Fibroblast of peridontal ligament (primary cell): ENCODE measurements at regions not wholly inside any gene's neighbourhood (a gene's known extent, or its start where the extent isn't known, plus 50 kb on each side); places are given as distances from the start of the nearest gene placed in this dataset.
"Not testable (repeated sequence)": the region's sequence is repeated elsewhere in the genome, so short reads cannot be mapped to it uniquely, and the experiment has no call there.

Experiments used
- DNase-seq: peaks from one replicate; pipeline ENCODE4 v3.0.0-alpha.2; 2010; ENCODE audit errors: extremely low read depth

DNA sequence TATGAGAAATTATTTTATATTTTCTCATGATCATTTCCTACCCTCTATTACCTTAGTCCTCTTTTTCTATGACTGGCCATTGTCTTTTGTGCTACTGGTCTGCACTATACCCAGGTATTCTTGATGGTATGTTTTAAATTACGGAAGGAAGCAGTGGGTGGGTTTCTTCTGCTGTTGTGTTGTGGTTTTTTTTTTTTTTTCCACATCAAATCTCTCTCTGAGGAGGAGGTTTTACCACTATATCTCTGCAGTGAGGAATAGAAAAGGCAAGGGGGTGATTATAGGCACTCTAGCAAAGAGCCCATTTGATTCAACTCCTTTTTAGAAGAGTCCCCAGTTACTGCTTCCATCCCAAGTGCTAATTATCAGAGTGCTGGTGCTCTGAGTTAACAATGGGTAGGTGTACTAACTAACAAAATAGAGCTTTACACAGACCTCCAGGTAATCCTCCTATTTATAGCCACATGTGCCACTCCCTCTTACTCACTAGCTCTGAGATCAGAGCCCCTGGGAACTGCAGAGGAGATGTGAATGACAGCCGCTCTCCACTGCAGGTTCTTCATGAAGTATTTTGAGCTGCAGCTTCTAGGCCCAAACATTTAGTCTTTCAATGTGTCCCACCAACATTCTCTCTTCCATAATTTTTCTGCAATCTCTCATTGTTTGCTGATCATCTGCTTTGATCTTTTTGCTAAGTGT is 301.6 kb upstream of the GULP1 start:
- no peak for DNase-seq

DNA sequence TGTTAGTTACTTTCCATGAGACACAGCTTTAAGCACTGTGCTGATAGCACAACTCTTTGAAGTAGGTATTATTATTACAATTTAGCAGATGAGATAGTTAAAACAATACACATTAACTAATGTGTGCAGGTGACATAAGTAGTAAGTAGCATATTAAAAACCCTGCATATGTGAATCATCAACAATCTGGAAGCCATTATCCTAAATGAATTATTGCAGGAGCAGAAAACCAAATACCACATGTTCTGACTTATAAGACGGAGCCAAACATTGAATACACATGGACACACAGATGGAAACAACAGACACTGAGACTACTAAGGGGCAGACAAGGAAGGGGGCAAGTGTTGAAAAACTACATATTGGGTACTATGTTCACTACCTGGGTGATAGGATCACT is 300.3 kb upstream of the GULP1 start:
- peak; percentile 68 for DNase-seq

GRCh38 chr2:187994464-187995331 is 297.0 kb upstream of the GULP1 start:
- DNase-seq = peak; percentile 38

GRCh38 chr2:187995556-187995955 is 296.1 kb upstream of the GULP1 start:
- no peak for DNase-seq

GRCh38 chr2:187996630-187997029 is 295.0 kb upstream of the GULP1 start:
- DNase-seq = no peak

DNA sequence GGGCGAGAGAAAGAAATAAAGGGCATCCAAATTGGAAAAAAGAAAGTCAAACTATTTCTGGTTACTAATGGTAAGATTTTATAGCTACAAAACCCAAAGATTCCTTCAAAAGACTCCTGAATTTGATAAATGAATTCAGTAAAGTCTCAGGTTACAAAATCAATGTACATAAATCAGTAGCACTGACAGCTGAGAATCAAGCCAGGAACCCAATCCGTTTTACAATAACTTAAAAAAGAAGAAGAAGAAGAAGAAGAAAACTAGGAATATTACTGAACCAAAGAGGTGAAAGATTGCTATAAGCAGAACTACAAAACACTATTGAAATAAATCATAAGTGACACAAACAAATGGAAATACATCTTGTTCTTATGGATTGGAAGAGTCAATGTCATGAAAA is 291.5 kb upstream of the GULP1 start:
- no peak for DNase-seq

- no peak for DNase-seq
These were observed 287.9 kb upstream of the GULP1 start for GRCh38 chr2:188003800-188004199.

GRCh38 chr2:188013767-188014166 is 277.9 kb upstream of the GULP1 start:
- DNase-seq = no peak

DNA sequence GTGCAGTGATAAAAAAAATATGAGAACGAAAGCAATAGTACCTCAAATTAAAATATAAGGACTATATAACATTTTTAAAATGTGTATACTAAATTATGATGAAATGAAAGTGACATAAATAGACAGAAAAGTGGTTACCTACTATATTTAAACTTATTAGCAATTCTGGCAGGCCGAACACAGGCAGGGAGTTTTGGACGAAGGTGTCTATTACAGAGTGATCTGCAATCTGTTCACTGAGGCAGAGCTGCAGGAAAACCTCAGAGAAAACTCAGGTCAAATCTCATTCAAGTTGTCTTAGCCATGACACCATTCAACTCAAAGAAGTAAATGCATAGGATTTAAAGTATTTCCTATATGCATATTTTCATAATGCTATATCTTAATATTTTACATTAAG is 274.8 kb upstream of the GULP1 start:
- DNase-seq = no peak

DNA sequence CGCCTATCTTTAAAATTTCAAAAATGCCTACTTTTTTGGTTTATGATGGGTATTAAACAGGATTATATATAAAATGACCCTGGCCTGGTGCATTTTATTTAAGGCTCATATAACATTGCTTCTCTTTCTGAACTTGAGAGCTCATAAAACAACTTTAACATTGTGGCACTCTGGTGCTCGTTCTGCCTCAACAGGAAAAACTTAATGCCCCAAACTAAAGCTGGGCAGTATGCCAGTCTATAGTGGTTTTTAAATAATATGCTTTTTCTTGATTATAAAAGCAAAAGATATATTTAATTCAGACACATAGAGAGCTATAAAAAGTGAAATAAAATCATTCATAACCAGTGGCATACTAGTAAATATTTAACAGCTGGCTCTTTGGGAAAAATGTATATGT is 269.3 kb upstream of the GULP1 start:
- DNase-seq = no peak

GRCh38 chr2:188023035-188023434 is 268.6 kb upstream of the GULP1 start:
- DNase-seq = no peak

GRCh38 chr2:188024811-188025210 is 266.9 kb upstream of the GULP1 start:
- DNase-seq = peak; percentile 65

DNA sequence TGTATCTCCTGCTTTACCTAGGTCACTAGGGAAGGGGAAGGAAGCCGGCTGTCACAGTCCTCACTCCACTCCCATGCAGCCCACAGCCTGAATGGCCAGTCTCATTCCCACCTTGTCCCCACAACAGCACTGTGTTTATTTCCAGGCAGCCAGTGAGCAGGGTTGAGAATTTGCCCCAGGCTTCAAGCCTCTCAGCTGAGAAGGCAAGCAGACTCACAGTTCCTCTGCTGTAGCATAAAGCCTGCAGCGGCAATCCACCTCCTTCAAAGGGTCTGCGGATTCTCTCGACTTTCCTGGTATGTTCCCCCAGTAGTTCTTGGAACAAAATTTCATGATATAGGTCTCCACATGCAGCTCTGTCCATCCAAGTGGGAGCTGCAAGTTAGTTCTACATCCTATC is 262.9 kb upstream of the GULP1 start:
- no peak for DNase-seq

DNA sequence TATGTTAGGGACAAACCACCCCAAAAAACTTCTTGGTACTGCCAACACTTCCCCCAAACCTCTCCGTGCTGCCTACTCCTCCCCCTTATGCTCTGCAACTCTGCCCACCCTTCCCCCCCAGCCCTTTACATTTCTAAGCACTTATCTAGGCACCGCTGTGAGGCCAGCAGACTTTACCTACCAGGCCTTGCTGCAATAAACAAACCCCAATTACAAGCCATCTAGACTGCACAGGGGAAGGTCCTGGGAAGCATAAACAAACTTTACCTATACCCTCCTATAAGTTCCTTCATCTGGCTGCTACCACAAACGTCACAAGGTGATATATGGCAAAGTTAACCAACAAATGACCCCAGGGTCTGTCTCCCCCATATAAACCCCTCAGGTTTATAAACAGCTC is 259.4 kb upstream of the GULP1 start:
- no peak for DNase-seq

GRCh38 chr2:188032786-188033185 is 258.9 kb upstream of the GULP1 start:
- no peak for DNase-seq

- DNase-seq = not testable (repeated sequence)
These were observed 258.4 kb upstream of the GULP1 start for GRCh38 chr2:188033240-188033639.

- not testable (repeated sequence) for DNase-seq
These were observed 257.6 kb upstream of the GULP1 start for GRCh38 chr2:188034102-188034501.

DNA sequence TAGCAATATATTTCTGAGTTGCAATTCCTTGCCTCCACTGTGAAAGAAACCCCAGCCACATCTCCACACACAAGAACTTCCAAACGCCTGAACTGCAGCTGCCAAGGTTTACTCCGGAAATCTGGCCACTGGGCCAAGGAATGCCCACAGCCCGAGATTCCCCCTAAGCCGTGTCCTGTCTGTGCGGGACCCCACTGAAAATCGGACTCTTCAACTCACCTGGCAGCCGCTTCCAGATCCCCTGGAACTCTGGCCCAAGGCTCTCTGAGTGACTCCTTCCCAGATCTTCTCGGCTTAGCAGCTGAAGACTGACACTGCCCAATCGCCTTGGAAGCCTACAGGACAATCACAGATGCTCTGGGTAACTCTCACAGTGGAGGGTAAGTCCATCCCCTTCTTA is 256.3 kb upstream of the GULP1 start:
- not testable (repeated sequence) for DNase-seq

GRCh38 chr2:188036786-188037185 is 254.9 kb upstream of the GULP1 start:
- peak; percentile 42 for DNase-seq

DNA sequence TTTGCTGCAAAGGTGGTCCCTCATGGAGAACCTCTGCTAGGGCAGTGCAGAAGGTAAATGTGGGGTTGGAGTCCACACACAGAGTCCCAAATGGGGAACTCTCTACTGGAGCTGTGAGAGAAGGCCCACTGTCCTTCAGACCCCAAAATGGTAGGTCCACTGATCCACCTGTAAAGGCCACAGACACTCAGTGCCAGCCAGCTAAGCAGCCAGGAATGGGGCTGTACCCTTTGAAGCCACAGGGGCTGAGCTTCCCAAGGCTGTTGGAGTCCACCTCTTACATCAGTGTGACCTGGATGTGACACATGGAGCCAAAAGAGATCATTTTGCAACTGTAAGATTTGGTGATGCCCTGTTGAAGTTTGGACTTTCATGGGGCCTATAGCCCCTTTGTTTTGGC is 252.4 kb upstream of the GULP1 start:
- no peak for DNase-seq

DNA sequence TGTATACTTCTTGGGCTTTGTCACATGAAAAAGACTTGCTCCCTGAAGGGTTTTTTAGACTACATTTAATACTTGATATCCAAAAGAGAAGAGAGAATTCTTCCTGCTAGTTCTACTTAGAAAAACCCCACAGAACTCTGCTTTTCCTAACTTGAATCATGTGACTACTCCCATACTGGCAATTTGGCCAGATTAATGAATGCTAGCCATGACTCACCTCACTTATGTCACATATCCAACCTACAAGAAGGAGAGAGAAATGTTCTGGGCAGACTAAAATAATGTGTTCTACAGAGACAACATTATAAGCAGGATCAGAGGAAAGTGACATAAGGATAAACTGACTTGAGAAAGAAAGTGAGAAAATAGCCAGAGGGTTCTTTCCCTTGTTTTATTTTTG is 249.3 kb upstream of the GULP1 start:
- DNase-seq = peak; percentile 81

- DNase-seq = no peak
These were observed 246.7 kb upstream of the GULP1 start for GRCh38 chr2:188045016-188045415.

DNA sequence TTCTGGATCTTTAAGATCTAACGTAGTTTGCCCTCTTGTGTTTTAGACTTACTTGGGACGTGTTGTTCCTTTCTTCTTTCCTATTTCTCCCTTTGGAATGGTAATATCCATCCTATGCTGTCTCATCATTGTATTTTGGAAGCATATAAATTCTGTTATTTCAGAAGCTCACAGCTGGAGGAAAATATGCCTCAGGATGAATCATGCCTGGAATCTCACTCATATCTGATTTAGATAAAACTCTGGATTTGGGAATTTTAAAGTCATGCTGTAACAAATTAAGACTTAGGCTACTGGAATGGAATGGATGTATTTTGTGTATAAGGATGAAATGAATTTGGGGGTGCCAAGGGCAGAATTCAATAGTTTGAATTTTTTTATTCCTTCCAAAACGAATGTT is 245.2 kb upstream of the GULP1 start:
- DNase-seq = peak; percentile 63
